HG03354 (cell line): ENCODE measurements at regions not wholly inside any gene's neighbourhood (a gene's known extent, or its start where the extent isn't known, plus 50 kb on each side); places are given as distances from the start of the nearest gene placed in this dataset.
"Not testable (repeated sequence)": the region's sequence is repeated elsewhere in the genome, so short reads cannot be mapped to it uniquely, and the experiment has no call there.

Experiments
- ATAC-seq: cut with Tn5 transposase; IDR thresholded peaks from one replicate; pipeline ENCODE4 v1.9.1; 2021; ENCODE audit warnings: mild to moderate bottlenecking; ENCODE audit not compliant: unreplicated experiment, poor library complexity, severe bottlenecking

DNA sequence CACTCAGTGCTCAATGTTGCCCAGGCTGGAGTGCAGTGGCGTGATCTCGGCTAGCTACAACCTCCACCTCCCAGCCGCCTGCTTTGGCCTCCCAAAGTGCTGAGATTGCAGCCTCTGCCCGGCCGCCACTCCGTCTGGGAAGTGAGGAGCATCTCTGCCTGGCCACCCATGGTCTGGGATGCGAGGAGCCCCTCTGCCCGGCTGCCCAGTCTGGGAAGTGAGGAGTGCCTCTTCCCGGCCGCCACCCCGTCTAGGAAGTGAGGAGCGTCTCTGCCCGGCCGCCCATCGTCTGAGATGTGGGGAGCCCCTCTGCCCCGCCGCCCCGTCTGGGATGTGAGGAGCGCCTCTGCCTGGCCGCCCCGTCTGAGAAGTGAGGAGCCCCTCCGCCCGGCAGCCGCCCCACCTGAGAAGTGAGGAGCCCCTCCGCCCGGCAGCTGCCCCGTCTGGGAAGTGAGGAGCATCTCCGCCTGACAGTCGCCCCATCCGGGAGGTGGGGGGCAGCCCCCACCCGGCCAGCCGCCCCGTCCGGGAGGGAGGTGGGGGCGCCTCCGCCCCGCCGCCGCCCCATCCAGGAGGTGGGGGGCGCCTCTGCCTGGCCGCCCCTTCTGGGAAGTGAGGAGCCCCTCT is 394.1 kb downstream of the CPS1 start:
- ATAC-seq, result not testable (repeated sequence)

DNA sequence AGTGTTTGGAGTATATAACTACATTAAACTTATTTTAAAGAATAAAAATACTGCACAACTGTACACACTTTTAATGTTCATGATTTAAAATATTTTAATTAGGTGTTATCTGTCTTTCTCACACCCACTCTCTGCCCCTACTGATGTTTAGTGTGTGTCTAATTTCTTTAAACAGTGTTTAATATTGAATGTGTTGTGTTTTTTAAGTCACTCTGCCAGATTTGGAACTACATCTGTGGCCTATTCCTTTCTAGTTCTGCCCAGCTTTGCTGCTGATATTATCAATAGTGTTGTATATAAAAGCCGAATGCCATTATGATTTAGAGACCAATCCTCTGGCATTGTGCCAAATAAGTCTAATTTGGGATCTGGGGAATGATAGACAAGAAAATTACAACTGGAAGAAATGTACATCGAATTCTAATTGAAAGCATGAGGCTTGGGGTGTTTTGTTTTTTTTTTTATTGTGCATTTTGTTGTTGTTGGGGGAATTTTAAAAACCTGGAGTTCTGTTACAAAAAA is 398.0 kb downstream of the CPS1 start:
- no peak for ATAC-seq

- ATAC-seq, result no peak
Measured at GRCh38 chr2:210955591-210955990, 399.2 kb downstream of the CPS1 start.

DNA sequence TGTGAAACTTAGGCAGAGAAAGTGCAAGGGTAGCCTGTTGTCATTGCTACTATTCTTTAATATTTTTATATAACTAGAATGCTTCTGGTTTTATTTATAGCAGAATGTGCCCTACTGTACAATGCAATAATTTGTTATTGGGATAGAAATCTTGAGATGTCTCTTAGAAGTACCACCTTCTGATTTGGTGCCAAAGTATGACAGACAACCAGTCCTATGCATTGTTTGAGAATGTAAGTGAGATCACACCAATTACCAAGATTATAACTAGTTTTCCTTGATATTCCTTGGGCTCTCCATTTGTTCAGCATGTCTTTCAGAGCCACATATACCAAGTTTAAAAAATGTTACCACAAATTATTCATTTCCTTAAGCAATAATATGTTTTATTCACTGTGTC is 399.7 kb downstream of the CPS1 start:
- ATAC-seq, result no peak

- no peak for ATAC-seq
Measured at GRCh38 chr2:210961249-210961648, 404.9 kb downstream of the CPS1 start.

DNA sequence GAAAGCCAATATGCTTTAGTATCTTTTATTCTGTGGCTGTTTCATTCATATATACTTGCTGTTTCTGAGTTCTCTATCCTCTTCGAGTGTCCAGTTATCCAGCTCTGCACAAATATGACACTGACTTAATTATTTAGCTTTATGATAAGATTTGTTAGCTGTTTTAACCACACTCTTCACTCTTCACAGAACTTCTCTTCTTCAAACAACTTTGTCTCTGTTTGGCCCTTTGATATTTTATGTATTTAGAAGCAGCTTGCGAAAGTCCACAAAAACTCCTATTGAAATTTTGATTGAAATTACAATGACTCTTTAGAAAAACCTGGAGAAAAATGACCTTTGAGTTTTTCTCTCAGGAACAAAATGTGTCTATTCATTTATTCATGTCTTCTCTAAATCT is 407.0 kb downstream of the CPS1 start:
- ATAC-seq, result no peak

- ATAC-seq, result no peak
Measured at GRCh38 chr2:210964141-210964764, 407.9 kb downstream of the CPS1 start.

DNA sequence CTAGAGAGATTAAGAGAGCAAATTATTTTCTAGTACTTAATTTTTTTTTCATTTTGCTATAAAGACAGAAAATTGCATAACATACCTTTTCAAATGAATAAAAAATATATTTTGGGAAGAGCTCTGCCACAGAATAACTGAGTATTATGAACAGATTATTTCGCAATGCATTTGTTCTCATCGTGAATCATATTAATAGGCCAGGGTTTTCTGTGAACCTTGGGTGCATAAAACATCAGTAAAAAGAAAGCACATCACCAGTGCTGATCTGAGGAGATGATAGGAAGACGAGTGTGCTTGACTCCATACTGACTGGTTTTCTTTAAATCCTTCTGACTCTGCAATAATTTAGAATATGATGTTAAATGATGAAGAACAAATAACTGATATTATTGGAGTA is 409.1 kb downstream of the CPS1 start:
- no peak for ATAC-seq

GRCh38 chr2:210966330-210966729 is 409.9 kb downstream of the CPS1 start:
- no peak for ATAC-seq

DNA sequence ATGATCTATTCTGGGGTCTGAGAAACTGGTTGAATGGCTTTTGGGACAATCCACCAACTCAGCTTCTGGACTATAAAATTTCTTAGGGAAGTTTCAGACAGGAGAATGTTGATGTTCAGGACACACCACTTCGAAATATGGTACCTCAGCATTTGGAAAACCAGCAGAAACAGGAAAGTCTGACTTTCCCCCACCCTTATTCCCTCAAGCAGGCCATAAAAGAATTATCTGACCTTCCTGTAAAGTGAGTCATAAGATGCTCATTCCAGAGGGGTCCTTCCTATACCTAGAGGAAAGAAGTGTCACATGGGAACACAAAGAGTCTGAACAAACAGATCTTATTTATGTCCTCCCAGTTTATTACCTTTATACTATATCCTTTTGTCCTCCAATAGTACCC is 415.0 kb downstream of the CPS1 start:
- no peak for ATAC-seq

- ATAC-seq, result not testable (repeated sequence)
Measured at GRCh38 chr2:210986806-210987205, 430.4 kb downstream of the CPS1 start.

DNA sequence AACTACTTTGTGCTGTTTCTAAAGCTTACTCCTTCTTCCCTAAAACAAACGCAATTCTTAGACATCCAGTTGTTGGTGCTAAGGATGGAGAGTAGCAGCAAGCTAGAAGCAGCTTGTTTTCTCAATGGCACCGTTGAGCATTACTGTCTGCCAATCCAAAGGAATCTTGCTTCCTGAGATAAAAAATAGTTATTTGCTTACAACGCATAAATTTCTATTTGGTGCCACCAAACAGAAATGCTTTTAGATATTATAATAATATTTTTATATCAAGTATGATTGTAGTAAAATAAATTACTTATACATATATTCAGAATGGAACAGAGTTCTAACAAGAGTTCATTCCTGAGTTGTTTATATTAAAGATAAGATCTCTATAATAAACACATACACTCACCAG is 434.7 kb downstream of the CPS1 start:
- no peak for ATAC-seq

DNA sequence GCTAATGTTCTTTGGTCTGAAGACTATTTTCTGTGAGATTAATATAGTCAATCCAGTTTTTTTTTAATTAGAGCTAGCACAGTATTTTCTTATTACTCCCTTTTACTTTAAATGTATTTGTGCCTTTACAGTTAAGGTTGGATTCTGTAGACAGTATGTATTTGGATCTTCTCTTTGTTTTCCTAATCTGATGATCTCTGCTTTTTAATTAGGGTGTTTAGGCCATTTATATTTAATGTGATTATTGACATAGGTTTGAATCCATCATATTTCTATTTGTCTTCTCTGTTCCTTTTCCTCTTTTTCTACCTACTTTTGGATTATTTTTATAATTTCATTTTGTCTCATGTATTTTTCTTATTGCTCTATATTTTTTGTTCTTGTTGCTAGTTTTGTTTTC is 437.7 kb downstream of the CPS1 start:
- ATAC-seq, result no peak

- ATAC-seq, result no peak
Measured at GRCh38 chr2:210997373-210997772, 441.0 kb downstream of the CPS1 start.

- no peak for ATAC-seq
Measured at GRCh38 chr2:210998334-210998733, 441.9 kb downstream of the CPS1 start.

GRCh38 chr2:211014376-211014775 is 458.0 kb downstream of the CPS1 start:
- ATAC-seq, result no peak

- no peak for ATAC-seq
Measured at GRCh38 chr2:211014906-211015305, 458.5 kb downstream of the CPS1 start.

- ATAC-seq, result not testable (repeated sequence)
Measured at GRCh38 chr2:211025089-211025488, 468.7 kb downstream of the CPS1 start.

DNA sequence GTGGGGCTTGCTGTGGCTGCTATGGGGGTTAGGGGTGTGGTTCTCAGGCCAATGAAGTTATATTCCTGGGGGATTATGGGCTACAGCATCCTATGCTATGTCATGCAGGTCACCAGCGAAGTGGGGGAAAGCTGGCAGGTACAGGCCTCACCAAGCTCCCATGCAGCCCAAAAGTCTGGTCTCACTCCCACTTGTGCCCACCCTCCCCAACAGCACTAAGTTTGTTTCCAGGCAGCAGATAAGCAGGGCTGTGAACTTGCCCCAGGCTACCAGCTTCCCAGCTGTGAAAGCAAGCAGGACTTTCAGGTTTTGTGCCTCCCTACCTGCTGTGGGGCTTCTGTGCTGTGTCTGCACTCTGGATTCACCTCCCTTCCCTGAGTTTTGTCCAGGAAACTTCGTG is 469.7 kb downstream of the CPS1 start:
- no peak for ATAC-seq

DNA sequence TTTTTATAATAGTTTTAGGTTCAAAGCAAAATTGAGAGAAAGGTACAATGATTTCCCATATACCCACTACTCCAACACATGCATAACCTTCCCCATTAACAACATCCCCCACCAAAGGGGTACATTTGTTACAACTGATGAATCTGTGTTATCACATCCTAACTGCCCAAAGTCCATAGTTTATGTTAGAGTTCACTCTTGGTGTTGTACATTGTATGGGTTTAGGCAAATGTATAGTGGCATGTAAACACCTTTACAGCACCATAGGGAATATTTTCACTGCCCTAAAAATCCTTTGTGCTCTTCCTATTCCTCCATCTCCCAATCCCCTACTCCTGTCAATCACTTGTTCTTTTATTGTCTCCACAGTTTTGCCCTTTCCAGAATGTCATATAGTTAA is 471.6 kb downstream of the CPS1 start:
- no peak for ATAC-seq

DNA sequence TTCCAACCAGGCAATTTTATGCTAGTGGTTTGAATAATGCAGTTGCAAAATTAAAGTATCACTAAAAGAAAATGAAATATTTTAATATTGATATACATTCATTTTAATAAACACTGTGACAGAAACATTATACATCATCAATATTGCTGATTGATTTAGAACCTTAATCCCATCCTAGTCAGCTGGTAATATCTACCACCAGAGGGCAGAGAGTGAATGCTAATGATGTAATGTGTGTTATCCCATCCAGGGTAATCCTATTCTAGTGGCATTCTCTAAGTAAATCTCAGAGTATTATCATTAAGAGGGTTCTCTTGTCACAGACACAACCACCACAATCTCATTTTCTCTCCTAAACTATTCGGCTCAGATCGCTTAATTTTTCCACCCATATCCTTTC is 477.4 kb downstream of the CPS1 start:
- no peak for ATAC-seq
